Activated CD8-positive, alpha-beta memory T cell treated with anti-CD3 and anti-CD28 coated beads, Interleukin-2, amount 10 ng/mL, durations not matched to agents 7 days and 5 days (primary cell): ENCODE measurements at regions not wholly inside any gene's neighbourhood (a gene's known extent, or its start where the extent isn't known, plus 50 kb on each side); places are given as distances from the start of the nearest gene placed in this dataset.
"Not testable (repeated sequence)": the region's sequence is repeated elsewhere in the genome, so short reads cannot be mapped to it uniquely, and the experiment has no call there.

Experiments used
- ATAC-seq: fragments of 150-1000 bp; cut with Tn5 transposase; one replicate; pipeline ENCODE4 v1.10.0; 2021; ENCODE audit warnings: moderate library complexity
- CTCF ChIA-PET: fragments of 350-600 bp; sonication (Branson Sonifier 250); formaldehyde crosslinking; loops from one replicate; lab custom pipeline; 2021; ENCODE audit warnings: antibody characterized with exemption; lab: Charles Lee
- DNase-seq: peaks from one replicate; pipeline ENCODE4 v3.0.0-alpha.2; 2020
- H3K27ac Mint-ChIP-seq: one replicate; pipeline ENCODE4 v1.8.0; 2021; ENCODE audit warnings: mild to moderate bottlenecking, mixed read lengths
- H3K27me3 Mint-ChIP-seq: one replicate; pipeline ENCODE4 v1.8.0; 2021; ENCODE audit warnings: mixed read lengths
- H3K36me3 Mint-ChIP-seq: one replicate; pipeline ENCODE4 v1.8.0; 2021; ENCODE audit warnings: mild to moderate bottlenecking, mixed read lengths
- H3K4me1 Mint-ChIP-seq: one replicate; pipeline ENCODE4 v1.8.0; 2021; ENCODE audit warnings: mixed read lengths
- H3K4me3 Mint-ChIP-seq: one replicate; pipeline ENCODE4 v1.8.0; 2021; ENCODE audit warnings: mild to moderate bottlenecking, moderate library complexity, mixed read lengths
- H3K9me3 Mint-ChIP-seq: one replicate; pipeline ENCODE4 v1.8.0; 2022; ENCODE audit warnings: low read depth, mixed read lengths

- H3K36me3 Mint-ChIP-seq, result no peaks in the 10 kb centered on the region
- ATAC-seq (no peak), DNase-seq (no peak)
- no peak overlapping the region for H3K4me3 Mint-ChIP-seq
- H3K9me3 Mint-ChIP-seq, result no peaks in the 10 kb centered on the region
- H3K27ac Mint-ChIP-seq, result no peak overlapping the region
- CTCF ChIA-PET, result no interaction called here
- no peaks in the 10 kb centered on the region for H3K4me1 Mint-ChIP-seq
- peaks cover 28% of the 10 kb centered on the region for H3K27me3 Mint-ChIP-seq
Measured at GRCh38 chr1:108314815-108315214, 70.9 kb upstream of the NBPF4 start.

- CTCF ChIA-PET, result no interaction called here
- no peak for ATAC-seq
- Mint-ChIP-seq H3K27ac (no peak overlapping the region), H3K4me1 (no peaks in the 10 kb centered on the region), H3K9me3 (no peaks in the 10 kb centered on the region), H3K4me3 (no peak overlapping the region), H3K27me3 (peaks cover 30% of the 10 kb centered on the region), H3K36me3 (no peaks in the 10 kb centered on the region)
- no peak for DNase-seq
Measured at GRCh38 chr1:108316545-108316944, 72.7 kb upstream of the NBPF4 start.

GRCh38 chr1:108320849-108321248 lies 77.0 kb upstream of the NBPF4 start:
- H3K4me3 Mint-ChIP-seq, result no peak overlapping the region
- no peaks in the 10 kb centered on the region for H3K4me1 Mint-ChIP-seq
- CTCF ChIA-PET, result no interaction called here

GRCh38 chr1:108325338-108325737 lies 81.5 kb upstream of the NBPF4 start:
- peaks cover 26% of the 10 kb centered on the region for H3K27me3 Mint-ChIP-seq
- CTCF ChIA-PET, H3K4me3 Mint-ChIP-seq, ATAC-seq, H3K4me1 Mint-ChIP-seq, H3K27ac Mint-ChIP-seq, H3K36me3 Mint-ChIP-seq, H3K9me3 Mint-ChIP-seq, DNase-seq: not testable (repeated sequence)

More at GRCh38 chr1:108320849-108321248, 77.0 kb upstream of the NBPF4 start:
- no peak for ATAC-seq
- peaks cover 15% of the 10 kb centered on the region for H3K27me3 Mint-ChIP-seq
- no peak for DNase-seq
- no peaks in the 10 kb centered on the region for H3K36me3 Mint-ChIP-seq
- no peak overlapping the region for H3K27ac Mint-ChIP-seq
- H3K9me3 Mint-ChIP-seq, result no peaks in the 10 kb centered on the region

GRCh38 chr1:108327534-108328466 lies 83.9 kb upstream of the NBPF4 start:
- Mint-ChIP-seq H3K27me3 (peaks cover 22% of the 10 kb centered on the region), H3K9me3 (no peaks in the 10 kb centered on the region), H3K4me3 (no peak overlapping the region), H3K36me3 (no peaks in the 10 kb centered on the region), H3K27ac (no peak overlapping the region), H3K4me1 (no peaks in the 10 kb centered on the region)
- ATAC-seq (no peak), DNase-seq (no peak)
- CTCF ChIA-PET, result interaction anchor here (0.6 kb wide), 1 partner anchor 9 kb away, joined by 3 read pairs; no protein-coding TSS in a partner anchor

- H3K9me3 Mint-ChIP-seq, result peaks cover 3% of the 10 kb centered on the region
- no peak overlapping the region for H3K4me3 Mint-ChIP-seq
- CTCF ChIA-PET, result no interaction called here
- no peaks in the 10 kb centered on the region for H3K36me3 Mint-ChIP-seq
- H3K27me3 Mint-ChIP-seq, result peaks cover 30% of the 10 kb centered on the region
- H3K27ac Mint-ChIP-seq, result no peak overlapping the region
- ATAC-seq, result no peak
- DNase-seq, result no peak
- H3K4me1 Mint-ChIP-seq, result no peaks in the 10 kb centered on the region
Measured at GRCh38 chr1:108345776-108346531, 102.1 kb upstream of the NBPF4 start.

- H3K27me3 Mint-ChIP-seq, result peaks cover 24% of the 10 kb centered on the region
- no peaks in the 10 kb centered on the region for H3K4me1 Mint-ChIP-seq
- H3K36me3 Mint-ChIP-seq, result no peaks in the 10 kb centered on the region
- DNase-seq, result no peak
- ATAC-seq, result no peak
- H3K4me3 Mint-ChIP-seq, result no peak overlapping the region
- H3K9me3 Mint-ChIP-seq, result no peaks in the 10 kb centered on the region
- no peak overlapping the region for H3K27ac Mint-ChIP-seq
- CTCF ChIA-PET, result no interaction called here
Measured at GRCh38 chr1:108357802-108358201, 92.3 kb upstream of the NBPF6 start.

GRCh38 chr1:108380059-108380832 lies 69.9 kb upstream of the NBPF6 start:
- H3K4me1 Mint-ChIP-seq, H3K36me3 Mint-ChIP-seq, ATAC-seq, CTCF ChIA-PET, H3K27ac Mint-ChIP-seq, H3K9me3 Mint-ChIP-seq, H3K4me3 Mint-ChIP-seq, H3K27me3 Mint-ChIP-seq, DNase-seq: not testable (repeated sequence)
